OCI-LY7 (cell line): ENCODE measurements at regions not wholly inside any gene's neighbourhood (a gene's known extent, or its start where the extent isn't known, plus 50 kb on each side); places are given as distances from the start of the nearest gene placed in this dataset.

ENCODE experiments used
- BruUV-seq: library from RNA; stranded (reverse); fragments of 400-500 nt; replicated peaks from 2 replicates; lab custom pipeline; 2021; lab: Mats Ljungman, UMichigan
- CTCF ChIA-PET: fragments of 300-600 bp; sonication (Branson Sonifier 250); formaldehyde crosslinking; loops from one replicate; lab custom pipeline; 2022; ENCODE audit warnings: antibody characterized with exemption; ENCODE audit not compliant: unreplicated experiment; lab: Charles Lee
- POLR2A ChIA-PET: fragments of 300-600 bp; sonication (Branson Sonifier 250); formaldehyde crosslinking; loops from one replicate; lab custom pipeline; 2022; ENCODE audit warnings: antibody characterized with exemption; lab: Charles Lee
- DNase-seq: peaks from one replicate; pipeline ENCODE4 v3.0.0-alpha.2; 2015; ENCODE audit warnings: low spot score
- H2AFZ ChIP-seq: fragments of 200-600 bp; sonication (generic), shearing (Covaris generic); 2 replicates; pipeline ENCODE4 v1.6.1; 2014; ENCODE audit warnings: mild to moderate bottlenecking, antibody characterized with exemption, low read length, moderate library complexity
- H3K27ac ChIP-seq: fragments of 200-600 bp; sonication (generic); 2 replicates; pipeline ENCODE4 v1.5.1; 2014; ENCODE audit warnings: mixed run types, low read depth, mild to moderate bottlenecking, moderate library complexity, low read length, inconsistent platforms; ENCODE audit not compliant: poor library complexity, severe bottlenecking
- H3K36me3 ChIP-seq: fragments of 200-600 bp; sonication (generic); 2 replicates; pipeline ENCODE4 v1.6.1; 2014; ENCODE audit warnings: mild to moderate bottlenecking, antibody characterized with exemption, low read length, moderate library complexity, mixed read lengths; ENCODE audit not compliant: insufficient read depth
- H3K4me1 ChIP-seq: fragments of 200-600 bp; sonication (generic); 2 replicates; pipeline ENCODE4 v1.5.1; 2014; ENCODE audit warnings: mild to moderate bottlenecking, low read length; ENCODE audit not compliant: insufficient read depth, poor library complexity, severe bottlenecking
- H3K4me2 ChIP-seq: fragments of 200-600 bp; sonication (generic); 2 replicates; pipeline ENCODE4 v1.6.1; 2014; ENCODE audit warnings: mild to moderate bottlenecking, low read length
- H3K4me3 ChIP-seq: fragments of 200-600 bp; sonication (generic); 2 replicates; pipeline ENCODE4 v1.5.1; 2014; ENCODE audit warnings: mild to moderate bottlenecking, low read depth, low read length; ENCODE audit not compliant: poor library complexity, severe bottlenecking
- H3K79me2 ChIP-seq: fragments of 200-600 bp; sonication (generic); 2 replicates; pipeline ENCODE4 v1.6.1; 2016; ENCODE audit warnings: low read depth, mild to moderate bottlenecking, low read length, moderate library complexity, mixed read lengths; ENCODE audit not compliant: insufficient read depth
- H3K9me2 ChIP-seq: fragments of 200-600 bp; sonication (generic); 2 replicates; pipeline ENCODE4 v1.6.1; 2016; ENCODE audit warnings: mild to moderate bottlenecking, low read length, mixed read lengths; ENCODE audit not compliant: insufficient read depth
- H3K9me3 ChIP-seq: fragments of 200-600 bp; sonication (generic); 2 replicates; pipeline ENCODE4 v1.6.1; 2014; ENCODE audit warnings: mild to moderate bottlenecking, mixed run types, low read length, mixed read lengths
- H4K20me1 ChIP-seq: fragments of 200-600 bp; sonication (generic); 2 replicates; pipeline ENCODE4 v1.6.1; 2014; ENCODE audit warnings: mild to moderate bottlenecking, antibody characterized with exemption, low read length, moderate library complexity, mixed read lengths; ENCODE audit not compliant: insufficient read depth
- CTCF ChIP-seq: fragments of 200-600 bp; sonication (generic); conservative IDR thresholded peaks from 2 replicates; pipeline ENCODE4 v1.5.1; 2014; ENCODE audit warnings: mild to moderate bottlenecking, antibody characterized with exemption, low read length, moderate library complexity, mixed read lengths
- EZH2phosphoT487 ChIP-seq: fragments of 200-600 bp; sonication (generic); IDR thresholded peaks from 2 replicates; pipeline ENCODE4 v1.6.1; 2018; ENCODE audit warnings: low read depth, borderline replicate concordance, mild to moderate bottlenecking, mixed run types, antibody characterized with exemption, low read length, moderate library complexity, mixed read lengths
- intact Hi-C: fragments of 100-400 bp; cut with micrococcal nuclease; formaldehyde crosslinking; loops from one replicate; pipeline ENCODE4 v1.10.0; 2022; ENCODE audit not compliant: unreplicated experiment

- Histone ChIP-seq H3K4me3 (no peak overlapping the region), H3K9me2 (no peaks in the 10 kb centered on the region), H3K79me2 (no peaks in the 10 kb centered on the region), H3K4me1 (no peaks in the 10 kb centered on the region), H3K4me2 (no peak overlapping the region), H3K36me3 (no peaks in the 10 kb centered on the region), H2AFZ (no peak overlapping the region), H3K9me3 (no peaks in the 10 kb centered on the region), H3K27ac (no peak overlapping the region), H4K20me1 (no peaks in the 10 kb centered on the region)
- CTCF ChIA-PET: no interaction called here
- intact Hi-C loops: no loop called here
- TF ChIP-seq CTCF (no peak), EZH2phosphoT487 (no peak)
- BruUV-seq: no TSS peak
- POLR2A ChIA-PET: no interaction called here
- no peak for DNase-seq
These were observed 894.2 kb upstream of the INTU start for GRCh38 chr4:126738527-126738923.

- no peak overlapping the region for H3K4me2 ChIP-seq
- BruUV-seq: no TSS peak
These were observed 893.8 kb upstream of the INTU start for GRCh38 chr4:126738926-126739325.

GRCh38 chr4:126740687-126741086, 892.1 kb upstream of the INTU start:
- Histone ChIP-seq H3K4me3 (no peak overlapping the region), H3K36me3 (no peaks in the 10 kb centered on the region), H3K4me1 (no peaks in the 10 kb centered on the region), H4K20me1 (no peaks in the 10 kb centered on the region), H3K9me3 (0 out of 2 replicates have a peak, but pooled peaks cover 5% of the 10 kb centered on the region), H3K79me2 (no peaks in the 10 kb centered on the region), H3K27ac (no peak overlapping the region), H3K9me2 (no peaks in the 10 kb centered on the region), H2AFZ (no peak overlapping the region), H3K4me2 (no peak overlapping the region)
- intact Hi-C loops: no loop called here
- DNase-seq: no peak
- BruUV-seq: no TSS peak
- TF ChIP-seq EZH2phosphoT487 (no peak), CTCF (no peak)
- ChIA-PET POLR2A (no interaction called here), CTCF (no interaction called here)

More at GRCh38 chr4:126738926-126739325, 893.8 kb upstream of the INTU start:
- Histone ChIP-seq H2AFZ (no peak overlapping the region), H3K79me2 (no peaks in the 10 kb centered on the region), H3K4me1 (no peaks in the 10 kb centered on the region), H4K20me1 (no peaks in the 10 kb centered on the region), H3K9me2 (no peaks in the 10 kb centered on the region), H3K4me3 (no peak overlapping the region), H3K27ac (no peak overlapping the region), H3K36me3 (no peaks in the 10 kb centered on the region), H3K9me3 (no peaks in the 10 kb centered on the region)
- intact Hi-C loops: no loop called here
- ChIA-PET POLR2A (no interaction called here), CTCF (no interaction called here)
- no peak for DNase-seq
- TF ChIP-seq CTCF (no peak), EZH2phosphoT487 (no peak)
